Osteocyte (in vitro differentiated cells): ENCODE measurements at regions not wholly inside any gene's neighbourhood (a gene's known extent, or its start where the extent isn't known, plus 50 kb on each side); places are given as distances from the start of the nearest gene placed in this dataset.

Source experiments
- DNase-seq: peaks from one replicate; pipeline ENCODE4 v3.0.0; 2021; ENCODE audit warnings: mixed read lengths; ENCODE audit not compliant: unreplicated experiment; ENCODE audit errors: extremely low spot score
- H3K27ac Mint-ChIP-seq: one replicate; pipeline ENCODE4 v1.8.0; 2021; ENCODE audit warnings: mild to moderate bottlenecking, mixed read lengths; ENCODE audit not compliant: unreplicated experiment
- H3K27me3 Mint-ChIP-seq: one replicate; pipeline ENCODE4 v1.8.0; 2021; ENCODE audit warnings: mixed read lengths; ENCODE audit not compliant: unreplicated experiment
- H3K36me3 Mint-ChIP-seq: one replicate; pipeline ENCODE4 v1.8.0; 2021; ENCODE audit warnings: mixed read lengths; ENCODE audit not compliant: unreplicated experiment
- H3K4me1 Mint-ChIP-seq: one replicate; pipeline ENCODE4 v1.8.0; 2021; ENCODE audit warnings: mixed read lengths; ENCODE audit not compliant: unreplicated experiment
- H3K4me3 Mint-ChIP-seq: one replicate; pipeline ENCODE4 v1.8.0; 2021; ENCODE audit warnings: mild to moderate bottlenecking, moderate library complexity, mixed read lengths; ENCODE audit not compliant: unreplicated experiment
- H3K9me3 Mint-ChIP-seq: one replicate; pipeline ENCODE4 v1.8.0; 2021; ENCODE audit warnings: mixed read lengths; ENCODE audit not compliant: unreplicated experiment
- TF ChIP-seq, protein P1 (sequence below): fragments of 200-600 bp; sonication (generic); IDR thresholded peaks from 2 replicates; pipeline ENCODE4 v1.5.0; 2021; ENCODE audit warnings: antibody characterized with exemption, mild to moderate bottlenecking, moderate library complexity

DNA sequence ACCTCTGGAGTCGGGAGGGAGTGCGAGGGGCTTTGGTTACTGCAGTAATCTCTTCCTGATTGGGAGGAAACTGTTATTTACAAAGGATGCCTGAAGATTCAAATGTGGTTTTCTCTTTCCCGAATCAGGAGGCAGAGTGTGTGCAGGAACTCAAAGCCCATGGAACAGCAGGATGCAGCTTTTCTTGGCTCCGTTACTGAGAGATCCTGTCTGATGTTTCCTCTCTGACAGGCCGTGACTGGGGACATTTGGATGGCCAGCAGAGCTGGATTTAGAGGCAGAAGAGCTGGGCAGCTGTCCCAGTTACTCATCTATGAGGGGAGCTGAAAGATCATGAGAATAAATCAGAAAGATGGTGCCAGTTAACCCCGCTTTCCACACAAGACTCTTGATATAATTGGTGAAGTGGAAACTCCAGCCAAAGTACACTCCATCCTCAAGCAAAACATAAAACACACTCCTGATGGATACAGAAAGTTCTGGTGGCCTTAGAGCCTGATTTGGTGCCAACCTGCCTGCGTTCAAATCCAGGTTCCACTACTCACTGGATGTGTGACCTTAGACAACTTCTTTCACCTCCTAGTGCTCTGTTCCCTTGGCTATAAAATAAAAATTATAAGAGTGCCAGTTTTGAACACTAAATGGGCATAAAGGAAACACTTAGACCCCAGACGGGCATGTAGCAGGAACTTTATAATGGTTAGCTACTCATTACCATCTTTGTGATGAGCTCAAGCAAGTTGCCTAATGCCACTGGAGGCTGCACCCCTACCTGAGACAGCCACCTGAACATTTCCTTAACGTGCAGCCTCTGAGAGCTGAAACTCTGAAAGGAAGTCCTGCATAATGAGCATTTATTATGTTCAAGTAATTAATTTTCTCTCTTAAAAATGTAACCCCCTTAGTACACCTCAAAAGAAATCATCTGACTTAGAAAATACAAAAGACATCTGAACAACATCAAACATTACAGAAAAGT lies 349.0 kb upstream of the GATB start:
- no peak overlapping the region for H3K4me3 Mint-ChIP-seq
- TF ChIP-seq, protein P1, sequence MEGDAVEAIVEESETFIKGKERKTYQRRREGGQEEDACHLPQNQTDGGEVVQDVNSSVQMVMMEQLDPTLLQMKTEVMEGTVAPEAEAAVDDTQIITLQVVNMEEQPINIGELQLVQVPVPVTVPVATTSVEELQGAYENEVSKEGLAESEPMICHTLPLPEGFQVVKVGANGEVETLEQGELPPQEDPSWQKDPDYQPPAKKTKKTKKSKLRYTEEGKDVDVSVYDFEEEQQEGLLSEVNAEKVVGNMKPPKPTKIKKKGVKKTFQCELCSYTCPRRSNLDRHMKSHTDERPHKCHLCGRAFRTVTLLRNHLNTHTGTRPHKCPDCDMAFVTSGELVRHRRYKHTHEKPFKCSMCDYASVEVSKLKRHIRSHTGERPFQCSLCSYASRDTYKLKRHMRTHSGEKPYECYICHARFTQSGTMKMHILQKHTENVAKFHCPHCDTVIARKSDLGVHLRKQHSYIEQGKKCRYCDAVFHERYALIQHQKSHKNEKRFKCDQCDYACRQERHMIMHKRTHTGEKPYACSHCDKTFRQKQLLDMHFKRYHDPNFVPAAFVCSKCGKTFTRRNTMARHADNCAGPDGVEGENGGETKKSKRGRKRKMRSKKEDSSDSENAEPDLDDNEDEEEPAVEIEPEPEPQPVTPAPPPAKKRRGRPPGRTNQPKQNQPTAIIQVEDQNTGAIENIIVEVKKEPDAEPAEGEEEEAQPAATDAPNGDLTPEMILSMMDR: no peak
- H3K4me1 Mint-ChIP-seq: peaks cover 24% of the 10 kb centered on the region
- no peak for DNase-seq
- no peaks in the 10 kb centered on the region for H3K27me3 Mint-ChIP-seq
- no peak overlapping the region for H3K27ac Mint-ChIP-seq
- no peaks in the 10 kb centered on the region for H3K36me3 Mint-ChIP-seq
- no peaks in the 10 kb centered on the region for H3K9me3 Mint-ChIP-seq

DNA sequence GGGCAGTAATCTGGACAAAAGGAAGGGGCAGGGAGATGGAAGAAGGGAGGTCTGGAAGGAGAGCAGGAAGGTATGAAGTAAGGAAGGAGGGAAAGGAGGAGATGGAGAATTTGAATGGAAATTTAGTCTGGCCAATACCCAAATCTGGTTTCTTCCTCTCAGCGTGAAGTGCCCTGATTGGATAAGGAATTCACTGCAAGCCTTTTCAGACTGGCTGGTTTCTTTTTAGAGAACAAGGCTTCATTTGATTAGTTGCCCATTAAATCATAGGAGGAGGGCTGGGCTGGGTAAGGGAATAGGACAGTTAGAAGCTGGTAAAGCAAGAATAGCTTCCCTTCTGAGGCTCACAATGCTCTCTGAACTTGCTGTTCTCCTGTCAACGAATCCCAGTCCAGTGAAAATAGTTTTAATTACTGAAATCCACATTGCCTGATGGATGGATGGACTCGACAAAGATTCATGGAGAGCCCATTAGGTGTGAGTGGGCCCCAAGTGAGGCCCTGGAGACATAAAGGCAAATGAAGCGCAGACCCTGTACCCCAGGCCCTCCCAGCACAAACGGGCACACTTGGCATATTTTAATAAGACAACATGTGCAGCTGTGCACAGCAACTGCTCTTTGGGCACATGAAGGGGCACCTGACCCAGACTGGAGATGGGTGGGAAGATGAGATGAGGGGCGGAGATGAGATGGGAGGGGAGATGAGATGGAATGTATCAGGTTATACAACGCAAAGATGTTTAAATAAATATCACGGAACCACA lies 347.1 kb upstream of the GATB start:
- Mint-ChIP-seq H3K4me3 (no peak overlapping the region), H3K36me3 (no peaks in the 10 kb centered on the region)

DNA sequence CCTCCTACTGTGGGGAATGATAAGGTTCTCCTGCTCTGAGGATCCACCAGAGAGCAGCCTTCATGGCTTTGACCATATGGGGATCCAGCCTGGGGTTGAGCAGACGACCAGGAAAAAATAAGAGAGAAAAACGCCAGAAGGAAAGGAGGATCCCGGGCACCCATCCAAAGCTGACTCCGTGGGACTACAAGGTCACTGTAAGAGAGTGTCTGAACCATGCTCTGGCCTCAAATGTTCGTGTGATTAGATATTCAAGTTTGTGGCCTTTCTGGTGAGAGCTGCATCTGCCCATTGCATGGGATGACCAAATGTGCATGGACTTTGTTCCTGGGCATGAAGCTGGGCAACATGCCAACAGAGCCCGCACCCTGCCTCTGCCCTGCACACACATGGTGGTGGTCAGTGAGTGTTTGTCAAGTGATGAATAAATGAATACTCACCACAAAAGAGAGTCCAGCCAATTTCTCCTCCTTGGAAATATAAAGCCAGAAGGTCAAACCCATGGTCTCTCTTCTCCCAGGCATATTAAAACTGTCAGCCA lies 346.0 kb upstream of the GATB start:
- Mint-ChIP-seq H3K4me3 (no peak overlapping the region), H3K36me3 (no peaks in the 10 kb centered on the region), H3K9me3 (no peaks in the 10 kb centered on the region), H3K4me1 (peaks cover 24% of the 10 kb centered on the region), H3K27ac (peak overlapping the region; percentile 7), H3K27me3 (no peaks in the 10 kb centered on the region)
- TF ChIP-seq, protein P1: no peak
- DNase-seq: no peak

More for the DNA sequence above, 347.1 kb upstream of the GATB start:
- DNase-seq: no peak
- Mint-ChIP-seq H3K4me1 (peaks cover 24% of the 10 kb centered on the region), H3K27me3 (no peaks in the 10 kb centered on the region), H3K27ac (peak overlapping the region; percentile 2), H3K9me3 (no peaks in the 10 kb centered on the region)
- TF ChIP-seq, protein P1: no peak

DNA sequence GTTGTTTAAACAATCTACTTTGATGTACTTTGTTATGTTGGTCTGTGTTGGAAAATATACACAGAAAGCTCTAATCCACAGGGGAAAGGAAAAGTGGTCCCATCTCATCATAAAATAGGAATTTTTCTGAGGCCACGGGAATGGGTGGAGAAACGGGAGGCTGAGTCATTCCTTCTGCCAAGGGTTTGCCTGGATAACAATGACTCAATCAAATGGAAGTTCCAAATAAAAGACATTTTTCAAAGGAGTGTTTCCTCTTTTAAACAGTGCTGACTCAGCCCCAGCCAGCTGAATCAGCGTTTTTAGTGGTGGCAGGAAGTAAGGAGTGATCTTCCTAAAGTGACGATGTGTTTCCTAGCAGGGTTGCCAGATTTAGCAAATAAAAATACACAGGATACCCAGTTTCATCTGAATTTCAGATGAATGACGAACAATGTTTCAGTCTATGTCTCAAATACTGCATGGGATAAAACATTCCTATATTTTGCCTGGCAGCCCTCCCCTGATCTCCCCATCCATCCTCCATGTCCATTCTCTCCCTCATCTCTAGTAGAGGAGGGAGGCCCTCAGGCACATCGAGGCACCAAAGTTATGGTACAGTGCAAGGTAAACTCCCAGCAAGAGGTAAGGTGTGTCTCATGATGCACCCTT lies 345.4 kb upstream of the GATB start:
- H3K4me1 Mint-ChIP-seq: peaks cover 27% of the 10 kb centered on the region
- H3K4me3 Mint-ChIP-seq: no peak overlapping the region

More for the DNA sequence above, 345.4 kb upstream of the GATB start:
- Mint-ChIP-seq H3K36me3 (no peaks in the 10 kb centered on the region), H3K9me3 (no peaks in the 10 kb centered on the region), H3K27ac (peak overlapping the region; percentile 77), H3K27me3 (no peaks in the 10 kb centered on the region)
- TF ChIP-seq, protein P1: no peak
- DNase-seq: no peak
